Amniotic epithelial cell (primary cell): ENCODE measurements at regions not wholly inside any gene's neighbourhood (a gene's known extent, or its start where the extent isn't known, plus 50 kb on each side); places are given as distances from the start of the nearest gene placed in this dataset.

Experiments
- DNase-seq: peaks from one replicate; pipeline ENCODE4 v3.0.0-alpha.2; 2010; ENCODE audit warnings: low read depth

GRCh38 chr2:103734911-103735310 is 973.1 kb downstream of the TMEM182 start:
- DNase-seq: no peak

- DNase-seq: no peak
These were observed 976.3 kb downstream of the TMEM182 start for GRCh38 chr2:103738108-103738507.

- no peak for DNase-seq
These were observed 976.8 kb downstream of the TMEM182 start for GRCh38 chr2:103738606-103739005.

- DNase-seq: no peak
These were observed 977.4 kb downstream of the TMEM182 start for GRCh38 chr2:103739186-103739585.

- DNase-seq: no peak
These were observed 978.1 kb downstream of the TMEM182 start for GRCh38 chr2:103739921-103740320.

- DNase-seq: no peak
These were observed 978.8 kb downstream of the TMEM182 start for GRCh38 chr2:103740631-103741030.

- DNase-seq: no peak
These were observed 981.4 kb downstream of the TMEM182 start for GRCh38 chr2:103743195-103743594.

GRCh38 chr2:103754530-103754929 is 992.7 kb downstream of the TMEM182 start:
- DNase-seq: no peak

GRCh38 chr2:103773884-103774283 is 1012.1 kb downstream of the TMEM182 start:
- no peak for DNase-seq

- DNase-seq: no peak
These were observed 1018.4 kb downstream of the TMEM182 start for GRCh38 chr2:103780088-103780702.

- DNase-seq: no peak
These were observed 1019.5 kb downstream of the TMEM182 start for GRCh38 chr2:103781313-103781712.

GRCh38 chr2:103784261-103784660 is 1022.4 kb downstream of the TMEM182 start:
- DNase-seq: no peak

- no peak for DNase-seq
These were observed 1023.6 kb downstream of the TMEM182 start for GRCh38 chr2:103785432-103785831.

GRCh38 chr2:103785956-103786355 is 1024.1 kb downstream of the TMEM182 start:
- no peak for DNase-seq

GRCh38 chr2:103788389-103788788 is 1026.6 kb downstream of the TMEM182 start:
- no peak for DNase-seq

GRCh38 chr2:103788951-103789350 is 1027.1 kb downstream of the TMEM182 start:
- DNase-seq: no peak

GRCh38 chr2:103789381-103790095 is 1027.7 kb downstream of the TMEM182 start:
- DNase-seq: no peak

GRCh38 chr2:103792042-103792441 is 1030.2 kb downstream of the TMEM182 start:
- no peak for DNase-seq

- no peak for DNase-seq
These were observed 1036.5 kb downstream of the TMEM182 start for GRCh38 chr2:103798291-103798690.

- DNase-seq: no peak
These were observed 1042.2 kb downstream of the TMEM182 start for GRCh38 chr2:103804013-103804412.

- no peak for DNase-seq
These were observed 1043.9 kb downstream of the TMEM182 start for GRCh38 chr2:103805746-103806145.

GRCh38 chr2:103808814-103809213 is 1045.1 kb upstream of the POU3F3 start:
- no peak for DNase-seq

- no peak for DNase-seq
These were observed 1044.5 kb upstream of the POU3F3 start for GRCh38 chr2:103809415-103809814.

GRCh38 chr2:103809941-103810441 is 1043.9 kb upstream of the POU3F3 start:
- DNase-seq: no peak
